GM18505 (cell line): ENCODE measurements at regions not wholly inside any gene's neighbourhood (a gene's known extent, or its start where the extent isn't known, plus 50 kb on each side); places are given as distances from the start of the nearest gene placed in this dataset.

Experiments used
- ATAC-seq: cut with Tn5 transposase; IDR thresholded peaks from one replicate; pipeline ENCODE4 v1.9.1; 2021; ENCODE audit not compliant: unreplicated experiment
- POLR2A ChIP-seq: IDR thresholded peaks from 4 replicates; pipeline ENCODE4 v1.6.1; 2011; ENCODE audit warnings: borderline replicate concordance; ENCODE audit not compliant: insufficient read depth, insufficient read length; ENCODE audit errors: extremely low read depth

GRCh38 chr17:79546386-79546785 is 64.5 kb downstream of the RBFOX3 start:
- ATAC-seq, result no peak

GRCh38 chr17:79545251-79546005 is 65.4 kb downstream of the RBFOX3 start:
- no peak for ATAC-seq
- no peak for TF ChIP-seq POLR2A

More at GRCh38 chr17:79546386-79546785, 64.5 kb downstream of the RBFOX3 start:
- TF ChIP-seq POLR2A, result no peak

GRCh38 chr17:79544142-79544914 is 66.5 kb downstream of the RBFOX3 start:
- TF ChIP-seq POLR2A, result no peak
- no peak for ATAC-seq

GRCh38 chr17:79543531-79543930 is 67.3 kb downstream of the RBFOX3 start:
- no peak for ATAC-seq
- no peak for TF ChIP-seq POLR2A

GRCh38 chr17:79542718-79543117 is 68.1 kb downstream of the RBFOX3 start:
- no peak for TF ChIP-seq POLR2A
- no peak for ATAC-seq

- no peak for ATAC-seq
- TF ChIP-seq POLR2A, result no peak
Measured at GRCh38 chr17:79541056-79541850, 69.6 kb downstream of the RBFOX3 start.

- no peak for TF ChIP-seq POLR2A
- no peak for ATAC-seq
Measured at GRCh38 chr17:79539944-79540705, 70.7 kb downstream of the RBFOX3 start.

- ATAC-seq, result no peak
- no peak for TF ChIP-seq POLR2A
Measured at GRCh38 chr17:79538291-79538690, 72.6 kb downstream of the RBFOX3 start.

GRCh38 chr17:79537686-79538085 is 73.2 kb downstream of the RBFOX3 start:
- no peak for TF ChIP-seq POLR2A
- no peak for ATAC-seq

- no peak for ATAC-seq
- no peak for TF ChIP-seq POLR2A
Measured at GRCh38 chr17:79537061-79537460, 73.8 kb downstream of the RBFOX3 start.

- TF ChIP-seq POLR2A, result no peak
- ATAC-seq, result no peak
Measured at GRCh38 chr17:79536212-79536840, 74.5 kb downstream of the RBFOX3 start.

- no peak for ATAC-seq
- TF ChIP-seq POLR2A, result no peak
Measured at GRCh38 chr17:79535728-79536025, 75.2 kb downstream of the RBFOX3 start.
